ENCODE measurements at regions not wholly inside any gene's neighbourhood (a gene's known extent, or its start where the extent isn't known, plus 50 kb on each side); places are given as distances from the start of the nearest gene placed in this dataset.

- Histone ChIP-seq H3K9ac (ENCODE audit: low read length) (no peak overlapping the region), H3K9me3 (ENCODE audit: low read length) (no peaks in the 10 kb centered on the region), H3K4me2 (ENCODE audit: low read length) (no peak overlapping the region), H3K4me3 (ENCODE audit: low read depth, low read length, poor library complexity, severe bottlenecking) (no peak overlapping the region), H3K9me2 (ENCODE audit: low read depth, low read length) (no peaks in the 10 kb centered on the region), H3K27ac (ENCODE audit: low read depth, low read length, poor library complexity, severe bottlenecking) (no peak overlapping the region), H2AFZ (ENCODE audit: low read length) (no peak overlapping the region), H3K27me3 (ENCODE audit: insufficient read depth, low read length) (no peaks in the 10 kb centered on the region), H3F3A (ENCODE audit: insufficient read depth, low read length) (no peaks in the 10 kb centered on the region), H3K4me1 (ENCODE audit: insufficient read depth, low read length, severe bottlenecking) (no peaks in the 10 kb centered on the region), H3K79me2 (ENCODE audit: insufficient read depth, low read length) (no peaks in the 10 kb centered on the region), H3K36me3 (ENCODE audit: insufficient read depth, low read length) (no peaks in the 10 kb centered on the region), H4K20me1 (ENCODE audit: insufficient read depth, low read length) (no peaks in the 10 kb centered on the region)
- no peak for TF ChIP-seq EZH2 (IDR thresholded peaks at IDR 0.05; ENCODE audit: borderline replicate concordance, low read length)
- TF ChIP-seq, protein P1, sequence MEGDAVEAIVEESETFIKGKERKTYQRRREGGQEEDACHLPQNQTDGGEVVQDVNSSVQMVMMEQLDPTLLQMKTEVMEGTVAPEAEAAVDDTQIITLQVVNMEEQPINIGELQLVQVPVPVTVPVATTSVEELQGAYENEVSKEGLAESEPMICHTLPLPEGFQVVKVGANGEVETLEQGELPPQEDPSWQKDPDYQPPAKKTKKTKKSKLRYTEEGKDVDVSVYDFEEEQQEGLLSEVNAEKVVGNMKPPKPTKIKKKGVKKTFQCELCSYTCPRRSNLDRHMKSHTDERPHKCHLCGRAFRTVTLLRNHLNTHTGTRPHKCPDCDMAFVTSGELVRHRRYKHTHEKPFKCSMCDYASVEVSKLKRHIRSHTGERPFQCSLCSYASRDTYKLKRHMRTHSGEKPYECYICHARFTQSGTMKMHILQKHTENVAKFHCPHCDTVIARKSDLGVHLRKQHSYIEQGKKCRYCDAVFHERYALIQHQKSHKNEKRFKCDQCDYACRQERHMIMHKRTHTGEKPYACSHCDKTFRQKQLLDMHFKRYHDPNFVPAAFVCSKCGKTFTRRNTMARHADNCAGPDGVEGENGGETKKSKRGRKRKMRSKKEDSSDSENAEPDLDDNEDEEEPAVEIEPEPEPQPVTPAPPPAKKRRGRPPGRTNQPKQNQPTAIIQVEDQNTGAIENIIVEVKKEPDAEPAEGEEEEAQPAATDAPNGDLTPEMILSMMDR (IDR thresholded peaks at IDR 0.05; ENCODE audit: low read length) = no peak
These were observed 251.0 kb downstream of the LRRIQ3 start for GRCh38 chr1:73947009-73947408.

- no peak overlapping the region for H3K27ac ChIP-seq (ENCODE audit: low read depth, low read length, poor library complexity, severe bottlenecking)
- no peaks in the 10 kb centered on the region for H4K20me1 ChIP-seq (ENCODE audit: insufficient read depth, low read length)
- H2AFZ ChIP-seq (ENCODE audit: low read length) = no peak overlapping the region
- H3K9me3 ChIP-seq (ENCODE audit: low read length) = no peaks in the 10 kb centered on the region
- no peaks in the 10 kb centered on the region for H3K79me2 ChIP-seq (ENCODE audit: insufficient read depth, low read length)
- H3K4me2 ChIP-seq (ENCODE audit: low read length) = no peak overlapping the region
- H3K36me3 ChIP-seq (ENCODE audit: insufficient read depth, low read length) = no peaks in the 10 kb centered on the region
- no peak overlapping the region for H3K4me3 ChIP-seq (ENCODE audit: low read depth, low read length, poor library complexity, severe bottlenecking)
- H3K27me3 ChIP-seq (ENCODE audit: insufficient read depth, low read length) = no peaks in the 10 kb centered on the region
- TF ChIP-seq, protein P1 (IDR thresholded peaks at IDR 0.05; ENCODE audit: low read length) = no peak
- no peaks in the 10 kb centered on the region for H3F3A ChIP-seq (ENCODE audit: insufficient read depth, low read length)
- H3K4me1 ChIP-seq (ENCODE audit: insufficient read depth, low read length, severe bottlenecking) = no peaks in the 10 kb centered on the region
- no peak overlapping the region for H3K9ac ChIP-seq (ENCODE audit: low read length)
- no peaks in the 10 kb centered on the region for H3K9me2 ChIP-seq (ENCODE audit: low read depth, low read length)
These were observed 254.7 kb downstream of the LRRIQ3 start for GRCh38 chr1:73943270-73943669.

DNA sequence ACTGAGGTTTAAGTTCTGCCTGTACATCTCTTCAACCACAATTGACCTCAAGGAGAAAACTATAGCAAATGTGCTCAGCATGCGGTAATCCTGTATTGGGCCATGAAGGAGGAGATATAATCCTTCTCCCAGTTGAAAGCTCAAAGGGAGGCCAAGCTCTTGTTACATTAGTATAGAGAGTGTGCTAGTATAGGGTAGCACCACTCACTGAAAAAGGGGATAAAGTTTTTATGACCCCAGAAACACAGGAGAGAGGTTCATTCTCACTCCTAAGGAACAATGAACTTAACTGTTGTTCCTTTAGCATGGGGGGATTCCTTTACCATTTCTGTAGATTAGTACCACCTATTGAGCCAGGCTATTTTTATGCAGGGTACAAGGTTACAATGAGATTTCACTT lies 267.7 kb downstream of the LRRIQ3 start:
- no peaks in the 10 kb centered on the region for H3K4me1 ChIP-seq (ENCODE audit: insufficient read depth, low read length, severe bottlenecking)
- H3K4me2 ChIP-seq (ENCODE audit: low read length) = no peak overlapping the region
- H3K9ac ChIP-seq (ENCODE audit: low read length) = no peak overlapping the region
- H3K9me2 ChIP-seq (ENCODE audit: low read depth, low read length) = no peaks in the 10 kb centered on the region
- no peak overlapping the region for H3K4me3 ChIP-seq (ENCODE audit: low read depth, low read length, poor library complexity, severe bottlenecking)
- H3K79me2 ChIP-seq (ENCODE audit: insufficient read depth, low read length) = no peaks in the 10 kb centered on the region
- no peaks in the 10 kb centered on the region for H3K27me3 ChIP-seq (ENCODE audit: insufficient read depth, low read length)
- no peaks in the 10 kb centered on the region for H4K20me1 ChIP-seq (ENCODE audit: insufficient read depth, low read length)
- no peak overlapping the region for H3K27ac ChIP-seq (ENCODE audit: low read depth, low read length, poor library complexity, severe bottlenecking)
- H3F3A ChIP-seq (ENCODE audit: insufficient read depth, low read length) = no peaks in the 10 kb centered on the region
- no peaks in the 10 kb centered on the region for H3K36me3 ChIP-seq (ENCODE audit: insufficient read depth, low read length)
- H3K9me3 ChIP-seq (ENCODE audit: low read length) = no peaks in the 10 kb centered on the region
- TF ChIP-seq EZH2 (IDR thresholded peaks at IDR 0.05; ENCODE audit: borderline replicate concordance, low read length) = no peak
- TF ChIP-seq, protein P1 (IDR thresholded peaks at IDR 0.05; ENCODE audit: low read length) = no peak
- no peak overlapping the region for H2AFZ ChIP-seq (ENCODE audit: low read length)

All from OCI-LY1 (cell line).